Cerebellar cortex (tissue), 1 donor: ENCODE measurements at regions not wholly inside any gene's neighbourhood (a gene's known extent, or its start where the extent isn't known, plus 50 kb on each side); places are given as distances from the start of the nearest gene placed in this dataset.
"Not testable (repeated sequence)": the region's sequence is repeated elsewhere in the genome, so short reads cannot be mapped to it uniquely, and the experiment has no call there.

ENCODE experiments used
- DNase-seq: peaks from one replicate; pipeline ENCODE4 v3.0.0-alpha.2; 2015; ENCODE audit warnings: low spot score

GRCh38 chr5:97544678-97545077, 361.6 kb upstream of the RIOK2 start:
- DNase-seq = no peak

DNA sequence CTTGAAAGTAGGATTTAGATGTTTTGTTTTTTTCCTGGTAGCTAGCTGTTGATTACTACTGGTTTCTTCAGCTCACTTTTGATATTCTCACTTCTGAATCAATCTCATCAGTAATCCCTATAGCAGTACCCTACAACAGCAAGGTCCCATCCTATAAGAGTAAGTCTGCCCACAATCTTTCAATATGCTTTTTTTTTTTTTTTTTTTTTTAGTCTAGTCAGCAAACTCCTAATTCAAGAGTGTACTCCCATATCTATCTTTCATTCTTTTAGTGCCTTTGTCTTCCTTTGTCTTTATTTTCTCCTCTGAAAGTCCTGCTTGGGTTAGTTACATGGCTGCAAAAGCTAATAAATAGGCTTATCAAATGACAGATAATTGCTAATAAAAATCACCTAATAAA, 362.4 kb upstream of the RIOK2 start:
- no peak for DNase-seq

DNA sequence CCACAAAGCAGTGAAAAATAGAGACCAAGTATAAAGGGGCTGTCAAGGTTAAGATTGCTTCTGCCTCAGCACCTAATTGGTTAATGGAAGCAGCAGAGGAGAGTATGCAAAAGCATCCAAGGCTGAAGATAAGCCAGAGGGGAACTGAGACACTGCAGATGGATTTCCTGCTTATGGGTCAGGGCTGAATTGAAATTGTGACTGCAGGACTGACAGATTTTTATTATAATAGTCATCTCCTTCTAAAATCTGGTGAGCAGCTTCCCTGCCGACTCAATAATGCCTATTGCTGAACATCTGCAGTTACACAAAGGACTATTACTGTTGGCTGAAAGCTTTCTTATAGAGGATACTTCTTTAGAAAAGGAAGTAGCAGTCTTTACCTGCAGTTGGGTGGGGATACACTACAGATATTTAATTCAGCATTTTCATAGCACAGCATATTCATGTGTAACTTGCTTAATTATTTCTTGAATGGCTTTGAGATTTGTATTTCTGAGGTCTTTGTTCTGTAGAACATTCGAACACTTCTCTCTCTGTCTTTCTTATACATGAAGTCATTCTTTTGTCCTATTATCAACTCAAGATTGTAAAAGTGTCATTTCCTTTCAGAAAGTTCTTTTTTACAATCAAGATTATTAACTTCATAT, 363.0 kb upstream of the RIOK2 start:
- DNase-seq = no peak

DNA sequence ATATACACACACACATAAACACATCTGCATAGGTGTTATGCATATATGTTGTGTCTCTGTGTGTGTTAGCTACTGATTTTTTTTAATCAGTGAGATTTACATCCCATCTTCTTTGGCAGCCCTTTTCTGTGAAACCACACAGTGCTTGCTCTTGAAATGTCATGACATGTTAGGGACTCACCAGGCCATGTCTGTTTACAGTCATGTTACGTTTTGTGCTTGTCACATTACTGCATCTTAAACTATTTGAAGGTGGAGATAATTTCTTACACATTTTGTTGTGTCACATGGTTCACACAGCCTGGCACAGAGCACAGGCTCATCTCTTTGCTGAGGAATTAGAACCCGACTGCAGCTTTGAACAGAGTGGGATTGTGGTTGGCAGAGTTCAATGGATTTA, 364.4 kb upstream of the RIOK2 start:
- no peak for DNase-seq

- DNase-seq = no peak
Measured at GRCh38 chr5:97547999-97548738, 365.1 kb upstream of the RIOK2 start.

DNA sequence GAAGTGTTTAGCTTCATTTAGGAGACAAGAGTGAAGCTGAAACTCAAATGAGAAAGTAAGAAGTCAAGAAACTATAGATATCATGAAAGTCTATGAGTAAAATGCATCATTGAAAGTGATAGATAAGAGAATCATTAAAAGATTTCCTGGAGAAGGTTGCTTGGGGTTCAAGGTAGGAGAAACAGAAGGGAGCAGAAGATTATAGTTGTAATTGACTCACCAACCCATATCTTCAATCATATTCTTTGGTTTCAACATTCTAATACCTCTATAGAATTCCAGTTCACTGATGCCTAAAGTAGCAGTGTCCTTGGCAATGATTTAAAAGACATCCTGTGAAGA, 365.7 kb upstream of the RIOK2 start:
- DNase-seq = no peak

DNA sequence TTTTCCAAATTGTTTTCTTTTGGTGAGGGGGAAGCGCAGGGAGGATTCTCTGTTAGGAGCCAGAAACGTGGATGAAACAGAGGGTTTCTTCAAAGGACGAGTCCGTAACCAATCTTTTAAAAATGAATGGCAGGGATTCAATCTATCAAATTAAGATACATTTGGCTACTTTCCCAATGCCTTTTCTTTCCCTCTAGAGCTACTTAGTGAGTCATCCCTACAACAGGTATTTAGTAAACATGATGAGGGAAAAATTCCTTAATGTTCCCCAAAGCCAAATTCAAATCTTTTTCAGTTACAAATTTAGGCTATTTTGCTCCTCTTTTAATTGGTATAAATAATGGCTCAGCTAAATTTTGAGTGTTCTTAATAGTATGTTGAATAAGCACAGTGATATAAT, 366.4 kb upstream of the RIOK2 start:
- no peak for DNase-seq

DNA sequence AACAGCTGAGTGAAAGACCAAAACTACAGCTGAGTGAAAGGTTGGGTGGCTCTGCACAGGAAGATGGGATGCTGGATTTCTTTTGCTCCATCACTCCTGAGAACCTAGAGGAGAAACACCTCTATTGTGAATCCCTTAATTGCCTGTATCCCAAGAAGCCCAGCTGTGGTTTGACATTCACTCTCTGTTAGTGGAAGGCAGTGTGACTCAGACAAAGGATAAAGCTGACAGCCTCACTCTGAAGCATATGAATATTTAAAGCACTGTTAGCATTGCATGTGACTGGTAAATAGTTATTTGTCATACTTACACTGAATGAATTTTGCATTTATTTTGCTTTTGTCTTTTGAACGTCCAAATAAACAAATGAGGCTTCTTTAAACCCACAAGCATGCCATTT, 367.1 kb upstream of the RIOK2 start:
- DNase-seq = no peak

DNA sequence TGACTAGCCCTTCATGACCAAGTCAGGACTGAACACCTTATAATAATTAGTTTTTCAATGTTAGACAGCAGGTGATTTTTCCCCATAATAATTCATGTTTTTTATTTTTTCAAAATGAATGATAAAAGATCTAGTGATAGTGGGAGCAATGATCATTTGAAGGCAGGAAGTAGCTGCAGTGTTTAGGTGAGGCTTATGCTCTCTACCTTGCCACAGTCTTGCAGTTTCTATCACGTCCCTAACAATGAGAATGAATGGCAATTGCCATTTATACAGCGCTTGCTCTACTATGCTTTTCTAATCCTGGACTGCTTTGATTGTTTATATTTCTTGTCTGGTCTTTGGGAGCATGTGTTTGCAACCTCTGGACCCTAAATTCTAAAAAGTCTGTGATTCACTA, 367.8 kb upstream of the RIOK2 start:
- DNase-seq = no peak

DNA sequence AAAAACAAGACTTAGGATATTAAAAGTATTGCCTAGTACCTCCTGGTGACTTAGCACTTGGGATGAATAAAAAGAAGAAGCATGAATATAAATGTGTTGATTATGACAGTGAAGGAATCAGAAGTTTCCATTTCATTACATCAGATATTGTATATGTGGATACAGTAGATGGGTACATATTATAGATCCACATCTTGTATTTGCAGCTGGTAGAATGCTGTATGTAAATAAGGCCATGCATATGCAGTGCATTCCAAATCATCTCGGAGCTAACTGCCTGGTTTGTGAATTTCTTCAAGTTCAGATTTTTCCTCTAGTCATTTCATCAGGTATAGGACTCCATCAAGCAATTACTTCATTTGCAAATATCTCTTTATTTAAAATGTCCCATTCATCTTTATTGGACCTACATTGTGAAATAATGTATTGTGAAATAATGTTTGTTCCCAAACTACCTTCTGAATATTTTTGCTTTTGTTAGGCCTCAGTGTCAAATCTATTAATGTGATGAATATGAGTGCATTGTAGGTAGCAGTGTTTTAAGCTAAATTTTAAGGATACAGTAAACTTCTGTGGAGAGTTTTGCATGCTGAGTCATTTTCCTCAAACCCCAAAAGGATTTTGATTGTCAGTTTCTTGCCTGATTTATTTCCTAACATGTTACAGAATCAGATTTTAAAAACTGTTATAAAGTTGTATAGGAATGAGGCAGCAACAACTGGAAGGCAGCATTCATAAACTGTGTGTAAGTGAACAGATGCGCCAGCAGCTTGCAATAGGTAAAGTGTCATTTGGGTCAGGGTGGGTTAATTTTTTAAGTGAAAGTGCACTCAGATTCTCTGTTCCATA, 370.8 kb upstream of the RIOK2 start:
- no peak for DNase-seq

DNA sequence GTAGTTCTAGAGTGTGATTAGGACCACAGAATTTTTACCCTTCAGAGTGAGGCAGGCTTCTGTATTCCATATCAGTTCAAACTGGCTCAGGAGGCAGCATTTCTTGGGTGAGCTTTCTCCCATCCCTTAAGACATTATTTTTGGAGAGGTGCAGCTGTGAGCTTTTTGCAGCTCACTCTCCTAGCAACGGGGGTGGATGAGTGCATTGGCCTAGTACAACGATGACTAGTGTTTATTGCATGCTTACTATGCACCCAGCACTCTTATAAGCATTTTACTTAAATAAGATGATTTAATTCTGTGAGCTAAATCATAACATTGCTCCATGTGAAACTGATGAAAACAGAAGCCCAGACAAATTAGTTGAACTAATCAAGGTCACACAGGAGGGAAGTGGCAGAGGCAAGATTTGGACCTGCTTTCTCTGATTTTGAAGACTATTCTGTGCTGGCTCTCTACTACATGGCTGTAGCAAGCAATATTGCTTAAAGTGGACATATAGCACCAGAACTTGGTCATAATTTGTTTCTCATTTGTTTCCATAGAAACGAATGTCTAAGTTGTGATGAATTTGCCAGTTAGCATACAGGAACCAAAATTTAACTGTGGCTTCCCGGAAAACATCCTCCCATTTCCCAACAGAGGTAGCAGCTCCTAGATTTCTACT, 372.1 kb upstream of the RIOK2 start:
- no peak for DNase-seq

- DNase-seq = no peak
Measured at GRCh38 chr5:97555644-97555981, 372.6 kb upstream of the RIOK2 start.

GRCh38 chr5:97559827-97560598, 377.0 kb upstream of the RIOK2 start:
- no peak for DNase-seq

DNA sequence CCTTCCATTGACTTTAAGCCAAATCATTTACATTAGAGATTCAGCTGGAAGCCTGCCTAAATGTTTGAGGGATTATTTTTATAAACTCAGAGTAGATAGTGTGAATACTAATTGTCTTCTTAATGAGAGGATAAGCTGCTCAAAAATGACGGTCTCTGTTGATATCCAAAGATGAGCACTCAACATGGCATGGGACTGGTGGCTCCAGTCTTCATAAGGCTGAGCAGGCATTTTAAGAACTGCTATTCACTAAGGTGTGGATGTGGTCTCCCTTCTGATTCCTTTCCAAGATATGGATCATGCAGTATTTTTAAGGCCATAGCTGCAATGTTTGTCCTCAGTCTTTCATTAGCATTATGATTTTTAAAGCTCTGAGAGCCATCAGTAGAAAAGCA, 377.5 kb upstream of the RIOK2 start:
- DNase-seq = no peak

DNA sequence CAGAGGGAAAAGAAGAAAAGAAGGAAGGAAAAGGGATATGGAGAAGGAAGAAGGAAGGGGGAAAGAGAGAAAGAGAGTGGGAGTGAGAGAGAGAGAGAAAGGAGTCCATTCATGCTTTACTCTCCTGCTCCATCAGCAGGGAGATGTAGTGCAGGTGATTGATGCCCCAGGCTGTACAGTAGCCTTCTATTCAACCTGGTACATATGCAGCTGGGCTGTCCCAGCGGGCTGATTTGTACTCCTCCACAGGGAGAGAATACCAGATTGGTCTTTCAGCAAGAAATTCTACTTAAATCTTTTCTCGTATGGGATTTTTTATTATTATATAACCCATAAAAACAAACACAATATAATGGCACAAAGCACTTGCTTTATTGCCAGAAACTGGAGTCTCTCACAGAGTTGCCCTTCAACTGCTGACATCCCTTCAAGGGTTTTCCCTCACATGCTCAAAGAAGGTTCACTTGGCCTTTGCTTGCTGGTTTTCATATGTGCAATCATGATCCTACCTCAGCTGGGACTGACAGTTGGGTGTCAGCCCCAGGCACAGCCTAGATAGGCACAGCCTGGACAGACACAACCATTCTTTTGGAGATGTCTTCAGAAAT, 380.1 kb upstream of the RIOK2 start:
- DNase-seq = no peak

DNA sequence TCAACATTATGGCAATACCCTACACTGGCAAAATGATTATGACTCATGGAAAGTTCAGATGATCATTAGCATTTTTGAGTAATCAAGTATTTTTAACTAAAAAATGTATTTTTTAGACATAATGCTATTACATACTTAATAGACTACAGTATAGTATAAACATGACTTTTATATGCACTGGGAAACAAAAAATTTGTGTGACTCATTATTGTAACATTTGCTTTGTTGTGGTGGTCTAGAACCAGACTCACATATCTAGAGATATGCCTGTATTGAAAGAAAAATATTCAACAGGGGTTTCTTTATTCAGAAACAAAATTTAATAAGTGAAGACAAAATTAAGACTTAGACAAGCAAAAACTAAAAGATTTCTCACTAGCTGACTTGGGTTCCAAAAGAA, 385.3 kb upstream of the RIOK2 start:
- no peak for DNase-seq

GRCh38 chr5:97570242-97570641, 387.2 kb upstream of the RIOK2 start:
- DNase-seq = no peak

DNA sequence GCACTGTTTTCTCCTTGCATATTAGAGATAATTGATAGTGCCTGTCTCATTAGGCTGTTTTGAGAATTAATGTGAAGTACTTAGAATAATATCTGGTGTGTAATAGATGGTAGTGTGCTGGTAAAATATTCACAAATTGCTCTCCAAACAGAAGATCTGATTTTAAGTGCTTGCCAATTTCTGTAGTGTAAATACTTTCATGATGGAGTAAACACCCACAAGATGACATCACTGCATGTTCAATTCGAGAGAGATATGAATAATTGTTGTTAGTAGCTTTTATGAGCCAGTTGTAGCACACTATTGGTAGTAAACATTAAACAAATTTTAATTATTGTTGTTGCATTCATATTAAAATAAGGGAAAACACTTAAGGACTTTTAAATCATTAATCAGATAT, 392.3 kb upstream of the RIOK2 start:
- no peak for DNase-seq

- no peak for DNase-seq
Measured at GRCh38 chr5:97576956-97577355, 393.9 kb upstream of the RIOK2 start.

DNA sequence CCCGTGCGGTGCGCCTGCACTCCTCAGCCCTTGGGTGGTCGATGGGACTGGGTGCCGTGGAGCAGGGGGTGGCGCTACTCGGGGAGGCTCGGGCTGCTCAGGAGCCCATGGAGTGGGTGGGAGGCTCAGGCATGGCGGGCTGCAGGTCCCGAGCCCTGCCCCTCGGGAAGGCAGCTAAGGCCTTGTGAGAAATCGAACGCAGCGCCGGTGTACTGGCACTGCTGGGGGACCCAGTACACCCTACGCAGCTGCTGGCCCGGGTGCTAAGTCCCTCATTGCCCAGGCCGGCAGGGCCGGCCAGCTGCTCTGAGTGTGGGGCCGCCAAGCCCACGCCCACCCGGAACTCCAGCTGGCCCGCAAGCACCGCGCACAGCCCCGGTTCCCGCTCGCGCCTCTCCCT, 396.9 kb upstream of the RIOK2 start:
- not testable (repeated sequence) for DNase-seq

GRCh38 chr5:97580746-97581145, 397.7 kb upstream of the RIOK2 start:
- no peak for DNase-seq

DNA sequence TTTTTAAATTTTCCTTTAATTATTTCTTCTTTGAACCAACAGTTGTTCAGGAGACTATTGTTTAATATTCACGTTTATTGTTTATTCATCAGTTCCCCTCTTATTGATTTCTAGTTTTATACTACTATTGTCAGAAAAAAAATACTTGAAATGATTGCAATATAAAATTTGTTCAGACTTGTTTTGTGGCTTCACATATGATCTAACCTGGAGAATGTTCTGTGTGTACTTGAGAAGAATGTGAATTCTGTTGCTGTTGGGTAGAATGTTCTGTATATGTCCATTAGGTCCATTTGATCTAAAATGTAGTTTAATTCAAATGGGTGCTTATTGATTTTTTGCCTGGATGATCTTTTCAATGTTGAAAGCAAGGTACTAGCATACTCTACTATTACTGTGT, 408.7 kb upstream of the RIOK2 start:
- no peak for DNase-seq
